ENCODE measurements at regions not wholly inside any gene's neighbourhood (a gene's known extent, or its start where the extent isn't known, plus 50 kb on each side); places are given as distances from the start of the nearest gene placed in this dataset.

DNA sequence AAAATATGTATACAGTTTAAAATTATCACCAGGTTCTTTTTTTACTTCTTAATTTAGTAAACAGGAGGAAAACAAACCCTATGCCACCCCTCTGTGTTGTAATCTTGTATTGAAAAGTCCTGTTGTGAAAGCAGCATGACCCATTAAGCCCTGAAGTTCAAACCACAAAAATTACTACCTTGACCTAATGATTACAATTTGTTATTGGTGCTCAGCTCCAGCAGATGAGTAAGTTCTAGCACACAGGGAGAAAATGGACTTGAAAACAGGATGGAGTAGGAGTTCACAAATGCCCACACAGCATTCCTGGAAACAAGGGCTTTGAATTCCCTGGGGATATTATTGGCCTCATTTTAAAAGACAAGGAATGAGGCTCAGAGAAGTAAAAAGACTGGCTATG lies 505.8 kb upstream of the ERCC4 start:
- Histone ChIP-seq H3K9me3 (replicated peaks in 1 of 2; ENCODE audit: control insufficient read depth in 1 of 2, insufficient read depth in 1 of 2, low read length in 2 of 2) (peaks cover 2% of the 10 kb centered on the region in 2 donors), H2AFZ (ENCODE audit: insufficient read depth, low read depth, low read length, poor library complexity, severe bottlenecking) (no peak overlapping the region), H3K9ac (ENCODE audit: insufficient read depth, low read length, poor library complexity, severe bottlenecking) (no peak overlapping the region), H3K4me1 (ENCODE audit: control insufficient read depth in 1 of 2, insufficient read depth in 2 of 2, low read length in 2 of 2) (no peaks in the 10 kb centered on the region), H3K36me3 (replicated peaks in 1 of 2; ENCODE audit: control insufficient read depth in 1 of 2, insufficient read depth in 2 of 2, low read length in 2 of 2) (no peaks in the 10 kb centered on the region), H3K4me2 (replicated peaks; ENCODE audit: extremely low read depth, low read length, poor library complexity, severe bottlenecking) (no peak overlapping the region), H3K4me3 (replicated peaks in 1 of 3; ENCODE audit: low read depth in 2 of 3, low read length in 3 of 3) (no peak overlapping the region), H4K20me1 (ENCODE audit: insufficient read depth, low read length) (no peaks in the 10 kb centered on the region), H3K27ac (ENCODE audit: low read depth in 1 of 2, low read length in 2 of 2) (no peak overlapping the region), H3K79me2 (ENCODE audit: insufficient read depth, low read length) (no peaks in the 10 kb centered on the region), H3K27me3 (ENCODE audit: control insufficient read depth in 2 of 2, insufficient read depth in 2 of 2, low read length in 2 of 2) (no peaks in the 10 kb centered on the region)
- no peaks in the 10 kb centered on the region for H3K27me3 Mint-ChIP-seq (ENCODE audit: low read depth in 3 of 3)
- no peak overlapping the region for H3K27ac Mint-ChIP-seq
- H3K4me3 Mint-ChIP-seq = no peak overlapping the region
- no peaks in the 10 kb centered on the region for H3K36me3 Mint-ChIP-seq
- peaks cover 4% of the 10 kb centered on the region for H3K4me1 Mint-ChIP-seq
- intact Hi-C loops (cut with micrococcal nuclease) = no loop called here
- no peak for TF ChIP-seq CTCF (IDR thresholded peaks at IDR 0.05)
- H3K9me3 Mint-ChIP-seq = peaks cover under 1 to 8% (median 5%) of the 10 kb centered on the region in 7 donors
- DNase-seq = no peak

DNA sequence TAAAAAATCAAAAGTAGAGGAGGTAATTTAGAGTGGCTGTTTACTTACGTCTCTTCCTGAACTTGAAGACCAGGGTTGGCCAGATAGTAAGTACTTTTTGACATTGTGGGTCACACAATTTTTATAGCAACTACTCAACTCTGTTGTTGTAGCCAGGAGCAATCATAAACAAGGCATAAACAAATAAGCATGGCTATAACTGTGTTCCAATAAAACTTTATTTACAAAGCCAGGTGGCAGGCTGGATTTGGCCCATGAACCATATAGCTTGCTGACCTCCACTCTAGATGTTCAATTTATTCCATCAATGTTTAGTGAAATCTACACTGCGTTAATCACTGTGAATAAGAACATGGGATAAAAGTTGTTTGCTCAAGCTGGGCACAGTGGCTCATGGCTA lies 500.4 kb upstream of the ERCC4 start:
- Mint-ChIP-seq H3K4me1 (peaks cover 4% of the 10 kb centered on the region), H3K4me3 (no peak overlapping the region), H3K9me3 (peaks cover 0 to 8% (median 2%) of the 10 kb centered on the region in 7 donors), H3K27me3 (ENCODE audit: low read depth in 3 of 3) (no peaks in the 10 kb centered on the region), H3K27ac (no peak overlapping the region), H3K36me3 (no peaks in the 10 kb centered on the region)
- Histone ChIP-seq H3K4me3 (replicated peaks in 1 of 3; ENCODE audit: low read depth in 2 of 3, low read length in 3 of 3) (no peak overlapping the region), H3K4me1 (ENCODE audit: control insufficient read depth in 1 of 2, insufficient read depth in 2 of 2, low read length in 2 of 2) (no peaks in the 10 kb centered on the region), H3K36me3 (replicated peaks in 1 of 2; ENCODE audit: control insufficient read depth in 1 of 2, insufficient read depth in 2 of 2, low read length in 2 of 2) (no peaks in the 10 kb centered on the region), H3K79me2 (ENCODE audit: insufficient read depth, low read length) (no peaks in the 10 kb centered on the region), H3K27me3 (ENCODE audit: control insufficient read depth in 2 of 2, insufficient read depth in 2 of 2, low read length in 2 of 2) (no peaks in the 10 kb centered on the region), H3K9ac (ENCODE audit: insufficient read depth, low read length, poor library complexity, severe bottlenecking) (no peak overlapping the region), H2AFZ (ENCODE audit: insufficient read depth, low read depth, low read length, poor library complexity, severe bottlenecking) (no peak overlapping the region), H3K4me2 (replicated peaks; ENCODE audit: extremely low read depth, low read length, poor library complexity, severe bottlenecking) (no peak overlapping the region), H4K20me1 (ENCODE audit: insufficient read depth, low read length) (no peaks in the 10 kb centered on the region), H3K9me3 (replicated peaks in 1 of 2; ENCODE audit: control insufficient read depth in 1 of 2, insufficient read depth in 1 of 2, low read length in 2 of 2) (no peaks in the 10 kb centered on the region), H3K27ac (ENCODE audit: low read depth in 1 of 2, low read length in 2 of 2) (no peak overlapping the region)
- TF ChIP-seq CTCF (IDR thresholded peaks at IDR 0.05) = no peak
- no peak for DNase-seq
- intact Hi-C loops (cut with micrococcal nuclease) = no loop called here
- no CpG with 5 or more reads among the region's 2 CpGs for WGBS (ENCODE audit: insufficient coverage)

Data from CD14-positive monocyte (primary cell).